HCEC 1CT (cell line): ENCODE measurements at regions not wholly inside any gene's neighbourhood (a gene's known extent, or its start where the extent isn't known, plus 50 kb on each side); places are given as distances from the start of the nearest gene placed in this dataset.
"Not testable (repeated sequence)": the region's sequence is repeated elsewhere in the genome, so short reads cannot be mapped to it uniquely, and the experiment has no call there.

Experiments used
- DNase-seq: peaks from one replicate; pipeline ENCODE4 v3.0.0-alpha.2; 2017

- no peak for DNase-seq
These were observed 103.1 kb upstream of the PCBD1 start for GRCh38 chr10:70991140-70992124.

GRCh38 chr10:70992436-70992835 is 104.1 kb upstream of the PCBD1 start:
- no peak for DNase-seq

- no peak for DNase-seq
These were observed 104.7 kb upstream of the PCBD1 start for GRCh38 chr10:70993051-70993450.

GRCh38 chr10:70996549-70996948 is 108.2 kb upstream of the PCBD1 start:
- DNase-seq: no peak

GRCh38 chr10:70997236-70997635 is 108.9 kb upstream of the PCBD1 start:
- no peak for DNase-seq

- DNase-seq: no peak
These were observed 109.7 kb upstream of the PCBD1 start for GRCh38 chr10:70998086-70998485.

GRCh38 chr10:71001470-71001869 is 113.1 kb upstream of the PCBD1 start:
- no peak for DNase-seq

- no peak for DNase-seq
These were observed 116.1 kb upstream of the PCBD1 start for GRCh38 chr10:71004176-71005075.

GRCh38 chr10:71005337-71006305 is 117.3 kb upstream of the PCBD1 start:
- DNase-seq: no peak

GRCh38 chr10:71006506-71006905 is 118.1 kb upstream of the PCBD1 start:
- DNase-seq: no peak

GRCh38 chr10:71007516-71007915 is 119.2 kb upstream of the PCBD1 start:
- DNase-seq: no peak

- DNase-seq: no peak
These were observed 119.8 kb upstream of the PCBD1 start for GRCh38 chr10:71008150-71008549.

GRCh38 chr10:71009126-71009525 is 120.8 kb upstream of the PCBD1 start:
- DNase-seq: no peak

GRCh38 chr10:71010730-71011129 is 122.4 kb upstream of the PCBD1 start:
- no peak for DNase-seq

- no peak for DNase-seq
These were observed 122.8 kb upstream of the PCBD1 start for GRCh38 chr10:71011141-71011540.

GRCh38 chr10:71014021-71014805 is 125.8 kb upstream of the PCBD1 start:
- DNase-seq: no peak

GRCh38 chr10:71015674-71016073 is 127.3 kb upstream of the PCBD1 start:
- DNase-seq: no peak

- not testable (repeated sequence) for DNase-seq
These were observed 131.7 kb upstream of the PCBD1 start for GRCh38 chr10:71020061-71020460.

GRCh38 chr10:71021402-71021801 is 133.0 kb upstream of the PCBD1 start:
- DNase-seq: no peak

- DNase-seq: no peak
These were observed 135.4 kb upstream of the PCBD1 start for GRCh38 chr10:71023704-71024283.

- no peak for DNase-seq
These were observed 136.1 kb upstream of the PCBD1 start for GRCh38 chr10:71024490-71024889.
